ENCODE measurements at regions not wholly inside any gene's neighbourhood (a gene's known extent, or its start where the extent isn't known, plus 50 kb on each side); places are given as distances from the start of the nearest gene placed in this dataset.

GRCh38 chr11:83403691-83404389, 117.7 kb upstream of the CCDC90B start:
- Histone ChIP-seq H3K4me3 (ENCODE audit: insufficient read depth, low read length) (no peak overlapping the region), H3K4me2 (ENCODE audit: insufficient read depth, low read length) (no peak overlapping the region), H2AFZ (ENCODE audit: low read length) (no peak overlapping the region), H3K27ac (ENCODE audit: low read depth, low read length) (no peak overlapping the region), H3K36me3 (ENCODE audit: insufficient read depth, low read length) (no peaks in the 10 kb centered on the region), H4K20me1 (ENCODE audit: insufficient read depth, low read length) (no peaks in the 10 kb centered on the region), H3K9me3 (ENCODE audit: low read depth, low read length) (no peaks in the 10 kb centered on the region), H3K79me2 (ENCODE audit: insufficient read depth, low read length) (no peaks in the 10 kb centered on the region), H3K4me1 (ENCODE audit: insufficient read depth, low read length) (no peaks in the 10 kb centered on the region), H3K27me3 (ENCODE audit: insufficient read depth, low read length) (no peaks in the 10 kb centered on the region)
- DNase-seq (ENCODE audit: insufficient read length, low spot score, missing footprints) = no peak
- TF ChIP-seq, protein P1, sequence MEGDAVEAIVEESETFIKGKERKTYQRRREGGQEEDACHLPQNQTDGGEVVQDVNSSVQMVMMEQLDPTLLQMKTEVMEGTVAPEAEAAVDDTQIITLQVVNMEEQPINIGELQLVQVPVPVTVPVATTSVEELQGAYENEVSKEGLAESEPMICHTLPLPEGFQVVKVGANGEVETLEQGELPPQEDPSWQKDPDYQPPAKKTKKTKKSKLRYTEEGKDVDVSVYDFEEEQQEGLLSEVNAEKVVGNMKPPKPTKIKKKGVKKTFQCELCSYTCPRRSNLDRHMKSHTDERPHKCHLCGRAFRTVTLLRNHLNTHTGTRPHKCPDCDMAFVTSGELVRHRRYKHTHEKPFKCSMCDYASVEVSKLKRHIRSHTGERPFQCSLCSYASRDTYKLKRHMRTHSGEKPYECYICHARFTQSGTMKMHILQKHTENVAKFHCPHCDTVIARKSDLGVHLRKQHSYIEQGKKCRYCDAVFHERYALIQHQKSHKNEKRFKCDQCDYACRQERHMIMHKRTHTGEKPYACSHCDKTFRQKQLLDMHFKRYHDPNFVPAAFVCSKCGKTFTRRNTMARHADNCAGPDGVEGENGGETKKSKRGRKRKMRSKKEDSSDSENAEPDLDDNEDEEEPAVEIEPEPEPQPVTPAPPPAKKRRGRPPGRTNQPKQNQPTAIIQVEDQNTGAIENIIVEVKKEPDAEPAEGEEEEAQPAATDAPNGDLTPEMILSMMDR (IDR thresholded peaks at IDR 0.05; ENCODE audit: extremely low read depth, low read depth, low read length) = no peak

DNA sequence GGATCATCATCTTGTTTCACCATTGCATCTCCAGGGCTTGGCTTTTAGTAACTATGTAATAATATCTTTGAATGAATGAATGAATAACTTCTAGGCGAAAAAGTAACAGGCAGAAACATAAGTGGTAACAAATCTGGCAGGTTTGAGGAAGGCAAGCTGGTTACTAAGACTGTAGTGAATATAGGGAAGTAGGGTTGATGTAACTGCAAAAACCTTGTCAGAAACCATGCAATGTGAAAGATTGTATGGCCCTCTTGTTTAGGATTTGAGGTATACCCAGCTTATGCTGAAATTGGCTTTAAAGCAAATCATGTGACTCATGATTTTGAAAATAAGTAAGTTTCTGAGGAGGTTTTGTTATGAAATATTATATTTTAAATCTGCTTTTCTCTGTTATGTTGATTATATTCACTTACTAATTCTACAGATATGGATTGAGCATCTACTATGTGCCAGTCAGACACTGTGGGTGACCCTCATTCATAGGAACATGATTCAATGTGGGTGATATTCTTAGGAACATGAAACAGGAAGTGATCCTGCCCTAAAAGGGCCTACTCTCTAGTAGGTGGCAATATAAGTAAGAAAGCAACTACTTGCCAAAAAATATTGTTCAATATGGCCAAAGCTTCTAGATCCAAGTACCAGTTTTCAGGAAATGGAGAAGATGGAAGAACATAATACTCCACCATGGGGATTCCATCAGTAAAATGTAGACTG, 115.5 kb upstream of the CCDC90B start:
- H3K9me3 ChIP-seq (ENCODE audit: low read depth, low read length) = no peaks in the 10 kb centered on the region
- DNase-seq (ENCODE audit: insufficient read length, low spot score, missing footprints) = no peak
- no peak overlapping the region for H3K4me2 ChIP-seq (ENCODE audit: insufficient read depth, low read length)
- TF ChIP-seq, protein P1 (IDR thresholded peaks at IDR 0.05; ENCODE audit: extremely low read depth, low read depth, low read length) = no peak
- H3K4me1 ChIP-seq (ENCODE audit: insufficient read depth, low read length) = no peaks in the 10 kb centered on the region
- no peaks in the 10 kb centered on the region for H3K27me3 ChIP-seq (ENCODE audit: insufficient read depth, low read length)
- no peaks in the 10 kb centered on the region for H3K79me2 ChIP-seq (ENCODE audit: insufficient read depth, low read length)
- no peak overlapping the region for H3K4me3 ChIP-seq (ENCODE audit: insufficient read depth, low read length)
- H3K27ac ChIP-seq (ENCODE audit: low read depth, low read length) = no peak overlapping the region
- no peak overlapping the region for H2AFZ ChIP-seq (ENCODE audit: low read length)
- H4K20me1 ChIP-seq (ENCODE audit: insufficient read depth, low read length) = no peaks in the 10 kb centered on the region
- no peaks in the 10 kb centered on the region for H3K36me3 ChIP-seq (ENCODE audit: insufficient read depth, low read length)

DNA sequence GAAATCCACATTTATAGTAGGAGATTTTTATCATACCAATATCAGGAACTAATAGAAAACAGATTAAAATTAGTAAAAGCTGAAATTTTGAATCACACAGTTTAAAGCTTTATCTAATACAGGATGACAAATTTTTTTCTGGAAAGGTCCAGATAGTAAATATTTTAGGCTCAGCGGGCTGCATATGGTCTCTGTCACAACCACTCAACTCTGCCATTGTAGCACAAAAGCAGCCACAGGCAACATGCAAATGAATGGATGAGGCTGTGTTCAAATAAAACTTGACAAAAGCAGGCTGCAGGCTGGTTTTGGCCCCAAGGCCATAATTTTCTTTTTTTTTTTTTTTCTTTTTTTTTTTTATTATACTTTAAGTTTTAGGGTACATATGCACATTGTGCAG, 108.2 kb upstream of the CCDC90B start:
- Histone ChIP-seq H3K4me1 (ENCODE audit: insufficient read depth, low read length) (no peaks in the 10 kb centered on the region), H3K9me3 (ENCODE audit: low read depth, low read length) (no peaks in the 10 kb centered on the region), H3K79me2 (ENCODE audit: insufficient read depth, low read length) (no peaks in the 10 kb centered on the region), H3K36me3 (ENCODE audit: insufficient read depth, low read length) (no peaks in the 10 kb centered on the region), H2AFZ (ENCODE audit: low read length) (no peak overlapping the region), H3K4me3 (ENCODE audit: insufficient read depth, low read length) (no peak overlapping the region), H4K20me1 (ENCODE audit: insufficient read depth, low read length) (no peaks in the 10 kb centered on the region), H3K27ac (ENCODE audit: low read depth, low read length) (no peak overlapping the region), H3K4me2 (ENCODE audit: insufficient read depth, low read length) (no peak overlapping the region), H3K27me3 (ENCODE audit: insufficient read depth, low read length) (no peaks in the 10 kb centered on the region)
- TF ChIP-seq, protein P1 (IDR thresholded peaks at IDR 0.05; ENCODE audit: extremely low read depth, low read depth, low read length) = no peak
- no peak for DNase-seq (ENCODE audit: insufficient read length, low spot score, missing footprints)

- H3K27me3 ChIP-seq (ENCODE audit: insufficient read depth, low read length) = no peaks in the 10 kb centered on the region
- no peaks in the 10 kb centered on the region for H4K20me1 ChIP-seq (ENCODE audit: insufficient read depth, low read length)
- H3K4me2 ChIP-seq (ENCODE audit: insufficient read depth, low read length) = no peak overlapping the region
- no peaks in the 10 kb centered on the region for H3K36me3 ChIP-seq (ENCODE audit: insufficient read depth, low read length)
- no peak overlapping the region for H3K4me3 ChIP-seq (ENCODE audit: insufficient read depth, low read length)
- no peak for DNase-seq (ENCODE audit: insufficient read length, low spot score, missing footprints)
- TF ChIP-seq, protein P1 (IDR thresholded peaks at IDR 0.05; ENCODE audit: extremely low read depth, low read depth, low read length) = no peak
- H2AFZ ChIP-seq (ENCODE audit: low read length) = no peak overlapping the region
- H3K9me3 ChIP-seq (ENCODE audit: low read depth, low read length) = no peaks in the 10 kb centered on the region
- H3K79me2 ChIP-seq (ENCODE audit: insufficient read depth, low read length) = no peaks in the 10 kb centered on the region
- no peaks in the 10 kb centered on the region for H3K4me1 ChIP-seq (ENCODE audit: insufficient read depth, low read length)
- H3K27ac ChIP-seq (ENCODE audit: low read depth, low read length) = no peak overlapping the region
Measured at GRCh38 chr11:83392556-83392955, 106.4 kb upstream of the CCDC90B start.

All from osteoblast (primary cell).